PFSK-1 (cell line): ENCODE measurements at regions not wholly inside any gene's neighbourhood (a gene's known extent, or its start where the extent isn't known, plus 50 kb on each side); places are given as distances from the start of the nearest gene placed in this dataset.

Source experiments
- FOXP2 ChIP-seq: optimal IDR thresholded peaks from 2 replicates; pipeline ENCODE3; 2011; ENCODE audit warnings: borderline replicate concordance, control low read depth, inconsistent platforms; ENCODE audit not compliant: insufficient read depth; ENCODE audit errors: extremely low read length, extremely low read depth
- POLR2AphosphoS5 ChIP-seq: IDR thresholded peaks from 2 replicates; pipeline ENCODE4 v1.6.1; 2012; ENCODE audit warnings: low read depth, mild to moderate bottlenecking, control low read depth, low read length, moderate library complexity
- SIN3A ChIP-seq: IDR thresholded peaks from 2 replicates; pipeline ENCODE4 v1.6.1; 2012; ENCODE audit warnings: mild to moderate bottlenecking, low read length, moderate library complexity, borderline replicate concordance; ENCODE audit not compliant: insufficient read depth
- TAF1 ChIP-seq: IDR thresholded peaks from 2 replicates; pipeline ENCODE4 v1.6.1; 2012; ENCODE audit warnings: low read length, control low read depth, borderline replicate concordance; ENCODE audit not compliant: insufficient read depth
- TF ChIP-seq, protein P1 (sequence below), 2 experiments: IDR thresholded peaks; 2 replicates each; pipeline versions ENCODE4 v1.6.1 to v1.8.0; 2011 to 2012; ENCODE audit warnings: low read depth in 2 of 2, low read length in 2 of 2, control low read depth in 1 of 2, inconsistent platforms in 1 of 2, mild to moderate bottlenecking in 1 of 2, moderate library complexity in 1 of 2; ENCODE audit not compliant: insufficient read depth in 1 of 2

DNA sequence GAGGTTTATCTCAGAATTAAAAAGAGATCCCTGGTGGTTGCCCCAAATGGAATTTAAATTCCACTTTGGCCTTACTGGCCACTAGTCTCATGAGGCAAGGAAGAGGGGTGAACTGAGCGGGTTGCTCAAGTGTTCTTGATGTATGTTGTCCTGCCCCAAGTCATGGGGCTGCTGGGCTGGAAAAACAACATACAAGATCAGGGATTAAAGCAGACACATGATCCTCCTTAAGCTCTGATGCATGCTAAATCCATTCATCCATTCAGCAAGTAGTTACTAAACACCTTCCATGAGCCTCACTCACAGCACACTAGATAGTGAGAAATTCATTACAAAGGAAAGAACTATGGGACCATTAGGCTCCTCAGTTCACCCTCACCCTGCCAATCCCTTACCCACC, 196.3 kb downstream of the MREG start:
- TF ChIP-seq TAF1 (no peak), POLR2AphosphoS5 (no peak), SIN3A (no peak), FOXP2 (no peak)
- TF ChIP-seq, protein P1, sequence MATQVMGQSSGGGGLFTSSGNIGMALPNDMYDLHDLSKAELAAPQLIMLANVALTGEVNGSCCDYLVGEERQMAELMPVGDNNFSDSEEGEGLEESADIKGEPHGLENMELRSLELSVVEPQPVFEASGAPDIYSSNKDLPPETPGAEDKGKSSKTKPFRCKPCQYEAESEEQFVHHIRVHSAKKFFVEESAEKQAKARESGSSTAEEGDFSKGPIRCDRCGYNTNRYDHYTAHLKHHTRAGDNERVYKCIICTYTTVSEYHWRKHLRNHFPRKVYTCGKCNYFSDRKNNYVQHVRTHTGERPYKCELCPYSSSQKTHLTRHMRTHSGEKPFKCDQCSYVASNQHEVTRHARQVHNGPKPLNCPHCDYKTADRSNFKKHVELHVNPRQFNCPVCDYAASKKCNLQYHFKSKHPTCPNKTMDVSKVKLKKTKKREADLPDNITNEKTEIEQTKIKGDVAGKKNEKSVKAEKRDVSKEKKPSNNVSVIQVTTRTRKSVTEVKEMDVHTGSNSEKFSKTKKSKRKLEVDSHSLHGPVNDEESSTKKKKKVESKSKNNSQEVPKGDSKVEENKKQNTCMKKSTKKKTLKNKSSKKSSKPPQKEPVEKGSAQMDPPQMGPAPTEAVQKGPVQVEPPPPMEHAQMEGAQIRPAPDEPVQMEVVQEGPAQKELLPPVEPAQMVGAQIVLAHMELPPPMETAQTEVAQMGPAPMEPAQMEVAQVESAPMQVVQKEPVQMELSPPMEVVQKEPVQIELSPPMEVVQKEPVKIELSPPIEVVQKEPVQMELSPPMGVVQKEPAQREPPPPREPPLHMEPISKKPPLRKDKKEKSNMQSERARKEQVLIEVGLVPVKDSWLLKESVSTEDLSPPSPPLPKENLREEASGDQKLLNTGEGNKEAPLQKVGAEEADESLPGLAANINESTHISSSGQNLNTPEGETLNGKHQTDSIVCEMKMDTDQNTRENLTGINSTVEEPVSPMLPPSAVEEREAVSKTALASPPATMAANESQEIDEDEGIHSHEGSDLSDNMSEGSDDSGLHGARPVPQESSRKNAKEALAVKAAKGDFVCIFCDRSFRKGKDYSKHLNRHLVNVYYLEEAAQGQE (IDR thresholded peaks at IDR 0.05; ENCODE audit: insufficient read depth in 1 of 2, low read depth in 2 of 2, low read length in 2 of 2) = no peak

DNA sequence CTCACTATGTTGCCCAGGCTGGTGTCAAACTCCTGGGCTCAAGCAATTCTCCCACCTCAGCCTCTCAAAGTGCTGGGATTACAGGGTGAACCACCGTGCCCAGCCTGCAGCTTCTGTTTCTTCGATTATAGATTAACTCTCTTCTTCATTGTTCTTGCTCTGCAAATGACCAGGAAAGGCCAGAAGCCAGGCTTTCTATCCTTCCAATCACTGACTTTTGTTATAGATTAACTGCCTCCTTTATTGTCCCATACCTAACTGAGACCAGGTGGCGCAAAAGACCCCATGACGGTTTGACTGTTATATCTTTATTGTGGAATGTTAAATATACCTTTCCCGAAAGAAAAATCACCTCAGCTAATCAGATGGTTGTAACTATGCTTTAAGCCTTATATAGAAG, 196.9 kb downstream of the MREG start:
- TF ChIP-seq FOXP2 = no peak
- no peak for TF ChIP-seq POLR2AphosphoS5
- TF ChIP-seq, protein P1 (IDR thresholded peaks at IDR 0.05; ENCODE audit: insufficient read depth in 1 of 2, low read depth in 2 of 2, low read length in 2 of 2) = no peak
- no peak for TF ChIP-seq SIN3A
- no peak for TF ChIP-seq TAF1

DNA sequence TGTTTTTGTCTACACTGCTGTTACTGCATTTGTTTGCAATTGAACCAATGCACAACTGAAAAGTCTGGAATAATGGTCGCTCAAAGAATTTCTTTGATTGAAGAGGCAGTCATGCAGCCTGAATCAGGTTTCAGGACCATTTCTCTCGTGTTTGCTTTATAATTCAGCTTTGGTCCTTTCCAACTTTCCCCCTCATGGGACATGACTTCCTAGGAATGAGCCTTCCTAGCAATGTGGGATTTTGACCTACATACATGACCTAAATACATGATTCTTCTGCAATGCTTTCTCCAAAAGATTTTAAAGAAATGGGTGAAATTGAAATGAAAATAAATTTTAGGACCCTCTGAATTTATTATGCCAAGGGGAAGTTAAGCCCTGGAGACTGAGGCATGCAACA, 197.4 kb downstream of the MREG start:
- TF ChIP-seq SIN3A (no peak), TAF1 (no peak), FOXP2 (no peak), POLR2AphosphoS5 (no peak)

DNA sequence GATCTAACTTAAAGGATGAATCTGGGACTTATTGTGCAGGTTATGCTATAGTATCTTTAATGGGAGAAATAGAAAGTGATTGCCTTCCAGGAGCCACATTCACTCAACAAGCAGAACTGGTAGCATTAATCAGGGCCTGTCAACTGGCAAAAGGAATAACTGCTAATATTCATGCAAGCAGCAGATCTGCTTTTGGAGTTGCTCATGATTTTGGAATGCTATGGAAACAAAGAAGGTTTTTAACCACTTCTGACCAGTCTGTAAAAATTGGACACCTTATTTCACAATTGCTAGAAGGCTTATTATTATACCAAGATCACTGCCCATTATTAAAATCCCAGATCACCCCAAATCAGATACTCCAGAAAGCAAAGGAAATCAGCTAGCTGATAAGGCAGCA, 200.4 kb downstream of the MREG start:
- TF ChIP-seq, protein P1 (IDR thresholded peaks at IDR 0.05; ENCODE audit: insufficient read depth in 1 of 2, low read depth in 2 of 2, low read length in 2 of 2) = no peak
- TF ChIP-seq SIN3A (no peak), FOXP2 (no peak), TAF1 (no peak), POLR2AphosphoS5 (no peak)

DNA sequence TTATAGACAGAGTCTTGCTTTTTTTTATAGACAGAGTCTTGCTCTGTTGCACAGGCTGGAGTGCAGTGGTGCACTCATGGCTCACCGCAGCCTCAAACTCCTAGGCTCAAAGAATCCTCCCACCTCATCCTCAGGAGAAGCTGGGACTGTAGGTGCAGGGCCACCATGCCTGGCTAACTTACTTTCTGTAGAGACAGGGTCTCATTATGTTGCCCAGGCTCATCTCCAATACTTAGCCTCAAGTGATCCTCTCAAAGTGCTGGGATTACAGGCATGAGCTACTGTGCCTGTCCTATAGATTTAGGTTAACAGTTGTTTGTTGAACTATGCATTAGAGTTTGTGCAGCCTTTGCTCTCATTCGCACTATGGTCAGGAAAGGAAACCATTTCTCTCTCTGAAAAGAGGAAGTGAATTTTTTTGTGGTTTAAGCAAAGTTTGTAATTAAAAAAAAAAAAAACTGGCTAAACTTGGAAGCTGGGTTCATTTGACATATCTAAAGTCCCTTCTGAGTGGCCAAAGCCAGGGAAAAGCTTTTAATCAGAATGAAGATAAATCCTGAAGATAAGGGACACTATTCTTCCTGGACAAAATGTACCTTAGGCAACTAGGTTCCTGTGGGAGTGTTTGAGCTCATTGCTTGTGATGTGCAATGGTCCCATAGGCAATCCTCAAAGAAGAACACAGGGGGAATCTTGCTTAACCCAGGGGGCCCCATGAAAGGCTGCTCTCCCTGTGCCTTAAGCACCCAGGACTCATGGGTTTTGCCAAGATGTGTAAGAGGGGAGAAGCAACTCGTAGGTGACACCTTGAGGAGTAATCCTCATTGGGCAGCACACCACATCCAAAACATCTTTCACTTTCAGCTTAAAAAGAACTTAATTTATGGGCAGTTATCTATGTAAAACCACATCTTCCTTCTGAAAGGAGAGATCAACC, 201.7 kb downstream of the MREG start:
- TF ChIP-seq, protein P1 (IDR thresholded peaks at IDR 0.05; ENCODE audit: insufficient read depth in 1 of 2, low read depth in 2 of 2, low read length in 2 of 2) = no peak
- TF ChIP-seq FOXP2 = no peak
- TF ChIP-seq TAF1 = no peak
- no peak for TF ChIP-seq POLR2AphosphoS5
- TF ChIP-seq SIN3A = no peak
